Erythroblast (primary cell): ENCODE measurements at regions not wholly inside any gene's neighbourhood (a gene's known extent, or its start where the extent isn't known, plus 50 kb on each side); places are given as distances from the start of the nearest gene placed in this dataset.

Experiments
- DNase-seq, 2 experiments: peaks; one replicate each; lab custom pipeline; 2025; lab: John Stamatoyannopoulos, UW
- GATA1 ChIP-seq: IDR thresholded peaks from 2 replicates; pipeline ENCODE4 v1.6.1; 2011; ENCODE audit warnings: low read depth, mild to moderate bottlenecking, control low read depth, low read length, moderate library complexity
- POLR2A ChIP-seq: IDR thresholded peaks from 2 replicates; pipeline ENCODE4 v1.6.1; 2011; ENCODE audit warnings: mild to moderate bottlenecking, low read length

GRCh38 chr2:116917196-116917595 is 897.3 kb upstream of the DDX18 start:
- TF ChIP-seq GATA1, result no peak
- TF ChIP-seq POLR2A, result no peak
- DNase-seq, result no peak

- TF ChIP-seq POLR2A (no peak), GATA1 (no peak)
These were observed 895.9 kb upstream of the DDX18 start for GRCh38 chr2:116918574-116918973.

DNA sequence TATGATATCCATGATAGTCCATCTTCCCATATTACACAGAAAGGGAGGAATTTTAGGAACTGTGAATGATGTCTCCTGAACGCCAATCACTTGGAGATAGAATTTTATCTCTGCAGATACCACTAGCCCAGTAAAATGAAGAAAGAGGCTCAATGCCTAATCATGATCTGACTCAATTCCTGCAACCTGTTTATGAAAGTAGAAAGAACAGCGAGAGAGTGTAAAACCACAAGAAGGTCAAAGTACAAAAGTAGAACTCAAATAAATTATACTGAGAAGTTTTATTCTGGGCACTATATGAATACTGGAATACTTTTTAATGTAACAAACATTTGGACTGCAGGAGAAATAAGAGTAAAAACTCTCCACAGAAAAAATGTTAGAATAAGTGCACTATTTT is 892.1 kb upstream of the DDX18 start:
- TF ChIP-seq GATA1 (no peak), POLR2A (no peak)
- DNase-seq, result no peak

More at GRCh38 chr2:116918574-116918973, 895.9 kb upstream of the DDX18 start:
- no peak for DNase-seq

GRCh38 chr2:116924509-116924908 is 890.0 kb upstream of the DDX18 start:
- TF ChIP-seq POLR2A (no peak), GATA1 (no peak)
- no peak for DNase-seq

- DNase-seq, result no peak
- TF ChIP-seq POLR2A (no peak), GATA1 (no peak)
These were observed 879.2 kb upstream of the DDX18 start for GRCh38 chr2:116935097-116935814.

DNA sequence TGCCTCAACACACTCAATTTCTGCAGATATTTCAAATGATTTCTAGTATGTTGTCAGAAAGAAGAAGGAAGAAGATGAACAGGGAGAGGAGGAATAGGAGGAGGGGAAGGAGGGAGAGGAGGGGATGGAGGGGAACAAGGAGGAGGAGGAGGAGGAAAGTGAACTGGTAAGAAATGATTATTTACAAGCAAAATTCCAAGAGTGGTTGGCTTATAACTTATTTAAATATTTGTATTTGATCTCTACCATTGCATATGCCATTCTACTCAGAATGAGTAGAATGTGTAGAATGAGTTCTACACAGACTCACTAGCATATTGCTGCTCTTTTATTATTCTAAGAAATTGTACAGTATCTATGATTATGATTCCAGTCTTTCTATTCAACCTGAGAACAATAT is 866.2 kb upstream of the DDX18 start:
- TF ChIP-seq GATA1 (no peak), POLR2A (no peak)
- DNase-seq, result no peak

DNA sequence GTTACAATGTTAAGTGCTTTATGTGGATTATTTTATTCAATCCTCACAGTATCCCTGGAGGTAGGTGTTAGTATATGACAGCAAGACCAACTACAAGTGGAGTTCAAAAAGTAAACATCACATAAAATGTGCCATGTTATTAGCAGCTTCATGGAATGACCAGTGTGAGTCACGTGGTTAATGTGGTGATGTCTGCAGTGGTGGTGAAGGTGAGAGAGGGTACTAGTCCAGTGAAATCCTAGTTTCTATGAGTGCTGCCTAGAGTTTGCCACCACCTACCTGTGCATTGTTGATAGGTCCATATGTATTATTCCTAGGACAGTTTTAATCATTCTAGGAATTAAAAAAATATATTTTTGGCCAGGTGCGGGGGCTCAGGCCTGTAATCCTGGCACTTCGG is 865.2 kb upstream of the DDX18 start:
- DNase-seq, result no peak
- no peak for TF ChIP-seq POLR2A
- no peak for TF ChIP-seq GATA1

GRCh38 chr2:116952254-116952653 is 862.2 kb upstream of the DDX18 start:
- DNase-seq, result no peak
- TF ChIP-seq POLR2A (no peak), GATA1 (no peak)

DNA sequence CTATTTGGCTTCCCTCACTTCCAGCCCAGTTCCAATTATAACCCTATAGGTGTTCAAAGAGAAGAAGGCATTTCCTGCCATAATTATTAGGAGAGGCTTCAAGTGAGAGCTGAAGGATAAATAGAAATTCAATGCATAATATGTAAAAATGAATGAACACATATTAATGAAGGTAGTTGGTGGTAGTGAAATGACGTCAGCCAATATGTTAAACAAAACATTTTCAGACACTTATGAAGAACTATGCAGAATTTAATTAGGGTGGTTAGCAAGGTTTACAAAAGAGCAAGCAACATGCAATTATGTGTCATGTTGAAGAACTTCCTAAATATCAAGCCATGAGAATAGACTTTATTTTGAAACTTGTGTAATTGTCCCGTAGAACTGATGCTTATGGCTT is 858.8 kb upstream of the DDX18 start:
- TF ChIP-seq POLR2A (no peak), GATA1 (no peak)

GRCh38 chr2:116975608-116976007 is 838.9 kb upstream of the DDX18 start:
- DNase-seq, result no peak
- no peak for TF ChIP-seq GATA1
- TF ChIP-seq POLR2A, result no peak

More for the DNA sequence above, 858.8 kb upstream of the DDX18 start:
- no peak for DNase-seq

DNA sequence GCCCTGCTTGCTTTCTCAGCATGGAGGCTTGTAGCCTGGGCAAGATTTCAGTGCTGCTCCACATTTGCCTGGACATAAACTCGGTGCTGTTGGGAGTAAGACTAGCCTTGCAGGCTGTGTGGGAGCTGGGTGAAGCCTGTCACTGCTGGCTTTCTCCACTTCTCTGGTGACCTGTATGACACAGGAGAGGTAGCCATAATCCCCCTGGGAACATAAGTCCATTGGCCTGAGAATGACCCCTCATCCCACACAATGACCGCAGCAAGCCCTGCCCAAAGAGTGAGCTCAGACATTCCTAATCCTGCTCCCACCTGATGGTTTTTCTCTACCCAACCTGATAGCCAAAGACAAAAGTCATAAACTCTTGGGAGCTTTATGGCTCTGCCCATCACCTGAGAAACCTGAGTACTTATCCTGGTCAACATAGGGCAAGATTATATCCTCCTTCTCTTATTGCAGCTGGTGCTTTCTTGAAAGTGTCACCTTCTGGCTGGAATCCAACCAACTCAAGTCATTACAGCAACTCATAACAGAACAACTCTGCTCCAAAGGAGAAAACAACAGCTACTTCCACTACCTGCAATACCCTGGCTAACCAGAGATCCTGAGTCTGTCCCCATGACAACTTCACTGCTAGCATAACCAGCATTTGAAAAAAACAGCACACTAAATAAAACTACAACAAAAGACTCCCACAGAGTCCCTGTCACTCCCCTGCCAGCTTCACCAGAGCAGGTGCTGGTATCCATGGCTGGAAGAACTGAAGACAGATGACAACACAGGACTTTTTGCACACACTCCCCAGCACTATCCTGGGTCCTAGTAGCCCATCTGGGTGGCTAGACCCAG is 834.4 kb upstream of the DDX18 start:
- TF ChIP-seq POLR2A, result no peak
- no peak for TF ChIP-seq GATA1
- DNase-seq, result no peak

GRCh38 chr2:116987447-116987846 is 827.0 kb upstream of the DDX18 start:
- no peak for DNase-seq
- TF ChIP-seq POLR2A, result no peak

- no peak for DNase-seq
- no peak for TF ChIP-seq GATA1
- no peak for TF ChIP-seq POLR2A
These were observed 826.2 kb upstream of the DDX18 start for GRCh38 chr2:116988303-116988702.

DNA sequence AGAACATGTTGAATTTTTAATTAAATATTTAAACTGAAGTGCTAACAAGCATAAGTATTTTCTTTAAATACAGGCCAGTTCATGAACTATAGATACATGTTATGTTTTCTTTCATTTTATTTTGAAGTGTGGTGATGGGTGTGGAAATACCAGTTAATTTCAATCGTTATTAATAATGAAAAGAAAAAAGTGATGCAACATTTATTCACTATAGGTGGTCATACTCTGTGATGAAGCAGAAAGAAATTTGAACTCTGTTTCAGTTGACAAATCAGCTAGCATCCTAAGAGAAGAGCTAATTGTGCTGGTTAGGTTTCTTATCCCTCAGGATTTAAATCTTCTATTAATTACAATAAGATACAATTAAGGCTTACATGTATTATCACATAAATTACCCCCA is 795.1 kb upstream of the DDX18 start:
- TF ChIP-seq GATA1, result no peak
- TF ChIP-seq POLR2A, result no peak
- DNase-seq, result no peak
